Fibroblast of gingiva (primary cell): ENCODE measurements at regions not wholly inside any gene's neighbourhood (a gene's known extent, or its start where the extent isn't known, plus 50 kb on each side); places are given as distances from the start of the nearest gene placed in this dataset.

Experiments
- DNase-seq: peaks from one replicate; pipeline ENCODE4 v3.0.0-alpha.2; 2011; ENCODE audit warnings: low read depth

DNA sequence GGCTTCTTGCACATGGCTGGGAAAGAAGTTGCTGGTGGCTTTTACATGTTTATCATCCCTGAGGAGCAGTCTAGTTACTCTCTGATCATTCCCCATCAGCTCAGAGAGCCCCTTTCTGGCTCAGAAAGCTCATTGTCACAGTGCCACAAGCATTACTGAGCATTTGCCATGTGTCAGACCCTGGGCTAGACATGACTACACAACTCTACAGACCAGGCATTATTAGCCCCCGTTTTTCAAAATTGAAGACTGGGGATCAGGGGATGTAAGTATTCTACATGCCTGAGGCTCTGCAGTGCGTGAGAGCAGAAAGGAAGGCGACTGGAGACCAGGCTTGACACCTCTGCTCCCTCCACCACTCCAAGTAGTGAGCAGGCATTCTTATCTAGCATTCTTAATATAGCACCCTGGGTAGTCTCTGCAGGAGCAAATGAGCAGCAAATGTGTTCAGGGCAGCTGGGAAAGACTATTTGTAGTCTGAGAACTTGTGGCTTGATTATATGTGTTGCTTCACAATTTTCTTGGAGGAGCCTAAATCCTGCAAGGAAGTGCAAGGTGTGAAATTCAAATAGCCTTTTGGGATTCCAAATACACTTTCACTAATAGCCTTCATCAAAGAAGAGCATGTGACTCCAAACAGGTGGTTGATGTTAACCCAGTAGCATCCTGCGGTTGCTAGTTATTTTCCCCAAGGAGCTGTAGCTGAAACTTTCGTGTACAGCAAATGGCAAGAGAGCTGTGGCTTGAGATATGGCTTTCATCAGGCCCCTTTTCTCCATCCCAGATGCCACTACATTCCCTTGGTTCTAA lies 143.2 kb downstream of the DDX1 start:
- DNase-seq, result no peak

- no peak for DNase-seq
Observed at GRCh38 chr2:15735484-15736326, 144.0 kb downstream of the DDX1 start.

- DNase-seq, result no peak
Observed at GRCh38 chr2:15736396-15737180, 144.9 kb downstream of the DDX1 start.

- no peak for DNase-seq
Observed at GRCh38 chr2:15737314-15738224, 145.9 kb downstream of the DDX1 start.

- no peak for DNase-seq
Observed at GRCh38 chr2:15738225-15738546, 146.5 kb downstream of the DDX1 start.

- no peak for DNase-seq
Observed at GRCh38 chr2:15738943-15739342, 147.3 kb downstream of the DDX1 start.

GRCh38 chr2:15744820-15745219 lies 153.2 kb downstream of the DDX1 start:
- DNase-seq, result no peak

GRCh38 chr2:15745350-15745749 lies 153.7 kb downstream of the DDX1 start:
- DNase-seq, result no peak

- no peak for DNase-seq
Observed at GRCh38 chr2:15745907-15746702, 154.4 kb downstream of the DDX1 start.

GRCh38 chr2:15746703-15747550 lies 155.3 kb downstream of the DDX1 start:
- no peak for DNase-seq

DNA sequence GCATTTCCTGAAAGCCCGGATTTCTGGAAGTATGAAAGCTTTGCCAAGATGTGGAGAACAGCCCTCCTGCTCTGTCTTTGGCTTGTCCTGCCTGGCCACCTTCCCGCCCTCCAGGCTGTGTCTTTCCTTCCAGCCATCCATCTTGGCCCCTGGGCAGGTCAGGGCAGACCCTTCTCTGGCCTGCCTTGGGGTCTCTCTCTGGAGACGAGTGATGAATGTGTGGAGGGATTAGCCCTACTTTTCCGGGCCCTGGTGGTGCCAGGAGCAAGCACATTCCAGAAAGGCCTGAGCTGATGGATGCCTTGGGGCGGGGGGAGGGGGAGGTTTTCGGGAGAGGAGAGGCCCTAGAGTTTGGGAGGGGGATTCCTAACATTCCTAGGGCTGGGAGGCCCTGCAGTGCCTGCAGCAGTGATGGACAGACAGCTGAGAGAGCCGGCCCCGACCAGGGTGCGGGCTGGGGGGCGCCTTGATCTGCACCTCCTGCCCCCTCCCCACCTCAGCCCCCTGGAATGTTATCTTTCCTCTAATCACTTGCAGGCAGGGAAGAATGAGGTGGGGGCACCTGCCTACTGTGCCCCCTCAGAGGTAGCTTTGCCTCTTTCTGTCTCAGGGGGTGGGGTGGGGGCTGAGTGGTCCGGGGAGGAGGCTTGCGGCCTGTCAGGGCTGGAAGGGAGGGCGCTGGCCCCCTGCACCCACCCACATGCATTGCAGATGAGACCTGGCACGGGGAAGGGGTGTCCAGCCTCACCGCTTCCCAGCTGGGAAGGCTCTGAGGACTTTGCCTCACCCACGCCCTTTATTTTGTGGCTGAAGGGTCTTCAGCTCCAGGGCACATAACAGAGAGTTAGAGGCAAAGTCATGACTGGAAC lies 156.2 kb downstream of the DDX1 start:
- no peak for DNase-seq

- DNase-seq, result no peak
Observed at GRCh38 chr2:15748736-15749323, 157.2 kb downstream of the DDX1 start.

DNA sequence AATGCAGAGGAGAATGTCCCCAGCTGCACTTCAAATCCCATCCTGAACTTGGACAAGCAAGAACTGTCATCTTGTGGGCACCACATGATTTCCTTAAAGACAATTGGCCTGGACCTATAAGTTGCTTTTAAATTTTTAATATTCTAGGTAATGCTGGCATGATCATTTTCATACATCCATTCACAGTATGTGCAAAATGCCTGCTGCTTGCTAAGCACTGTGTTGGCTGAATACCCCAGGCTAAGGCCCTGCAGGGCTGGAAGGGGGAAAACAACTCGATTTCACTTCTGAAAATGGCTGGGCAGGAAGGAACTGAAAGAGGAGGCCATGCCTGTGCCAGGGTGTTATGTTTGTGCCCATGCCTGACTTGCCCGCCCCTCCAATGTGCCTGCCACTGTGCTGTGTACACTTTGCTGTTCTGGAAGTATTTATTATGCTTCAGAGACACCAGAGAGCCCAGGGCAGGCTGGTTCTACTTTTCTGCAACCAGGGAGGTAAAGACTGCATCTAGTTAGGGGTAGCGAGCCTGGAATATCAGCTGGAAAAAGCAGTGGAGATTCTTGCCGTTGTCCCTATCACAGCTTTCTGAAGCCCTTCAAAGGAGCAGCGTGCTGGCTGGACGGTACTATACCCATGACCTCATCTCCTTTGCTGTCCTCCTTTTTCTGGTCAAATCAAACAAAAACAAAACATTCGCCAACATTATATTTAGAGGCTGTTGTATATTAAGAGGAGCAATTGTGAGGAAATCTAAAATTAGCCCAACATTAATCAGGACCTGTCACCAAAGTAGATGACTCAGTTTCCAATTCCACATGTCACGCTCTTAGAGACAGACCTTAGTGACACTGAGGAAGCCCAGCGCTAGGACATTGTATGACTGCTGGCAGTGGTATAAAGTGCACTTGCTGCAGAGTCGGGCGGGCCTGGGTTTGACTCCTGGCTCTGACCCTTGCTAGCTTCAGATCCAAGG lies 158.1 kb downstream of the DDX1 start:
- DNase-seq, result no peak

GRCh38 chr2:15750433-15750814 lies 158.8 kb downstream of the DDX1 start:
- no peak for DNase-seq

DNA sequence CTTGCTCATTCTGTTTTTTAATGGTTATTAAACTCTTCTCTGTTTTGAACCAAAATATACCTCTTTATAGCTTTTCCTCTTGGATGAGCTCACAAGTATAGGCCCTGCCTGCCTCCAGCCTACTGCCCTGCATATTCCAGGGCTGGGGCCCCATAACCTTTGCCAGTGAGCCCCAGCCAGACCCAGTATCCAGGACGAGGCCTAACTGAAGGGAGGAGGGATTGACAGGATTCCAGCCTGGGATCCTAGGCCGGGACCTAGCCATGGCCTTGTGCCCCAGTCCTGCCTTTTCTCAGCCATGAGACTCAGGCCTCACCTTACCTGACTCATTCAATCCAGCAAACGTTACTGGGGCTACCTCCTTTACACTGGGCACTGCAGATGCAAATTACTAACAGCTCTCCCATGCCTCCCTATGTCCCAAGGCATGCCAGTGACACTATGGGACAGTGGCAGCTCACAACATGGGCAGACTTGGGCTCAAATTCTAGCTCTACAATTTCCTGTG lies 159.2 kb downstream of the DDX1 start:
- no peak for DNase-seq

- no peak for DNase-seq
Observed at GRCh38 chr2:15751477-15751876, 159.8 kb downstream of the DDX1 start.
